Activated CD8-positive, alpha-beta T cell treated with anti-CD3 and anti-CD28 coated beads, Interleukin-2, amount 10 ng/mL, durations not matched to agents 7 days and 5 days (primary cell): ENCODE measurements at regions not wholly inside any gene's neighbourhood (a gene's known extent, or its start where the extent isn't known, plus 50 kb on each side); places are given as distances from the start of the nearest gene placed in this dataset.

Experiments
- ATAC-seq: fragments of 150-1000 bp; cut with Tn5 transposase; one replicate; pipeline ENCODE4 v1.10.0; 2021; ENCODE audit warnings: moderate library complexity
- CTCF ChIA-PET: fragments of 350-600 bp; sonication (Branson Sonifier 250); formaldehyde crosslinking; loops from one replicate; lab custom pipeline; 2021; ENCODE audit warnings: antibody characterized with exemption; lab: Charles Lee
- POLR2A ChIA-PET: fragments of 350-600 bp; sonication (Branson Sonifier 250); formaldehyde crosslinking; loops from one replicate; lab custom pipeline; 2021; ENCODE audit warnings: antibody characterized with exemption; lab: Charles Lee
- DNase-seq: peaks from one replicate; pipeline ENCODE4 v3.0.0-alpha.2; 2020
- H3K27ac Mint-ChIP-seq: one replicate; pipeline ENCODE4 v1.8.0; 2021; ENCODE audit warnings: mild to moderate bottlenecking, mixed read lengths
- H3K27me3 Mint-ChIP-seq: one replicate; pipeline ENCODE4 v1.8.0; 2021; ENCODE audit warnings: low read depth, mixed read lengths
- H3K36me3 Mint-ChIP-seq: one replicate; pipeline ENCODE4 v1.8.0; 2021; ENCODE audit warnings: low read depth, mixed read lengths
- H3K4me1 Mint-ChIP-seq: one replicate; pipeline ENCODE4 v1.8.0; 2021; ENCODE audit warnings: low read depth, mixed read lengths
- H3K4me3 Mint-ChIP-seq: one replicate; pipeline ENCODE4 v1.8.0; 2021; ENCODE audit warnings: mild to moderate bottlenecking, mixed read lengths
- H3K9me3 Mint-ChIP-seq: one replicate; pipeline ENCODE4 v1.8.0; 2022; ENCODE audit warnings: mixed read lengths; ENCODE audit not compliant: insufficient read depth

- Mint-ChIP-seq H3K36me3 (peaks cover 46% of the 10 kb centered on the region), H3K4me1 (peaks cover 61% of the 10 kb centered on the region), H3K27me3 (no peaks in the 10 kb centered on the region), H3K9me3 (no peaks in the 10 kb centered on the region), H3K27ac (peak overlapping the region; percentile 96), H3K4me3 (peak overlapping the region; percentile 81)
- DNase-seq, result peak; percentile 47
- no peak for ATAC-seq
- POLR2A ChIA-PET, result no interaction called here
- CTCF ChIA-PET, result interaction anchor here (0.7 to 5.0 kb wide), 11 partner anchors 10 to 365 kb away, joined by 3 to 31 read pairs (median 3); no protein-coding TSS in a partner anchor
These were observed 296.8 kb downstream of the UTRN start for GRCh38 chr6:144581812-144582537.

GRCh38 chr6:144582939-144583613 is 297.9 kb downstream of the UTRN start:
- no peaks in the 10 kb centered on the region for H3K27me3 Mint-ChIP-seq
- no peaks in the 10 kb centered on the region for H3K9me3 Mint-ChIP-seq
- ATAC-seq, result peak; percentile 86
- peaks cover 68% of the 10 kb centered on the region for H3K4me1 Mint-ChIP-seq
- ChIA-PET CTCF (interaction anchor here (0.7 to 5.0 kb wide), 14 partner anchors 11 to 447 kb away, joined by 3 to 31 read pairs (median 4); no protein-coding TSS in a partner anchor), POLR2A (interaction anchor here (0.6 to 1.5 kb wide), 4 partner anchors 16 to 1382 kb away, joined by 3 to 7 read pairs (median 3); no protein-coding TSS in a partner anchor)
- H3K36me3 Mint-ChIP-seq, result peaks cover 47% of the 10 kb centered on the region
- H3K27ac Mint-ChIP-seq, result peak overlapping the region; percentile 96
- peak; percentile 81 for DNase-seq
- H3K4me3 Mint-ChIP-seq, result peak overlapping the region; percentile 81

- DNase-seq (no peak), ATAC-seq (no peak)
- H3K36me3 Mint-ChIP-seq, result peaks cover 44% of the 10 kb centered on the region
- no peaks in the 10 kb centered on the region for H3K9me3 Mint-ChIP-seq
- H3K4me1 Mint-ChIP-seq, result peaks cover 67% of the 10 kb centered on the region
- ChIA-PET CTCF (interaction anchor here (0.7 to 5.0 kb wide), 12 partner anchors 11 to 447 kb away, joined by 3 to 31 read pairs (median 5); no protein-coding TSS in a partner anchor), POLR2A (interaction anchor here (0.7 to 1.5 kb wide), 3 partner anchors 16 to 1381 kb away, joined by 3 to 7 read pairs (median 3); no protein-coding TSS in a partner anchor)
- H3K27me3 Mint-ChIP-seq, result no peaks in the 10 kb centered on the region
- H3K27ac Mint-ChIP-seq, result peak overlapping the region; percentile 96
- peak overlapping the region; percentile 81 for H3K4me3 Mint-ChIP-seq
These were observed 298.4 kb downstream of the UTRN start for GRCh38 chr6:144583614-144583954.

- POLR2A ChIA-PET, result no interaction called here
- CTCF ChIA-PET, result interaction anchor here (0.7 to 3.7 kb wide), 21 partner anchors 10 to 1049 kb away, joined by 3 to 19 read pairs (median 4); no protein-coding TSS in a partner anchor
These were observed 300.2 kb downstream of the UTRN start for GRCh38 chr6:144585217-144585814.

GRCh38 chr6:144586986-144587385 is 301.9 kb downstream of the UTRN start:
- Mint-ChIP-seq H3K4me1 (peaks cover 43% of the 10 kb centered on the region), H3K27ac (no peak overlapping the region), H3K36me3 (peaks cover 38% of the 10 kb centered on the region), H3K27me3 (no peaks in the 10 kb centered on the region), H3K9me3 (no peaks in the 10 kb centered on the region), H3K4me3 (no peak overlapping the region)
- ATAC-seq (no peak), DNase-seq (no peak)
- ChIA-PET POLR2A (no interaction called here), CTCF (interaction anchor here (3.0 kb wide), 1 partner anchor 346 kb away, joined by 12 read pairs; no protein-coding TSS in a partner anchor)

More at GRCh38 chr6:144585217-144585814, 300.2 kb downstream of the UTRN start:
- H3K27ac Mint-ChIP-seq, result no peak overlapping the region
- no peaks in the 10 kb centered on the region for H3K9me3 Mint-ChIP-seq
- H3K27me3 Mint-ChIP-seq, result no peaks in the 10 kb centered on the region
- H3K4me1 Mint-ChIP-seq, result peaks cover 58% of the 10 kb centered on the region
- ATAC-seq (no peak), DNase-seq (no peak)
- peak overlapping the region; percentile 6 for H3K4me3 Mint-ChIP-seq
- peaks cover 38% of the 10 kb centered on the region for H3K36me3 Mint-ChIP-seq

GRCh38 chr6:144588697-144589325 is 303.7 kb downstream of the UTRN start:
- DNase-seq, result no peak
- peaks cover 28% of the 10 kb centered on the region for H3K4me1 Mint-ChIP-seq

GRCh38 chr6:144590532-144590931 is 305.4 kb downstream of the UTRN start:
- ATAC-seq (no peak), DNase-seq (no peak)
- Mint-ChIP-seq H3K9me3 (no peaks in the 10 kb centered on the region), H3K4me1 (peaks cover 20% of the 10 kb centered on the region), H3K36me3 (peaks cover 49% of the 10 kb centered on the region), H3K27me3 (no peaks in the 10 kb centered on the region), H3K27ac (no peak overlapping the region), H3K4me3 (no peak overlapping the region)
- ChIA-PET CTCF (no interaction called here), POLR2A (no interaction called here)

More at GRCh38 chr6:144588697-144589325, 303.7 kb downstream of the UTRN start:
- Mint-ChIP-seq H3K27ac (no peak overlapping the region), H3K9me3 (no peaks in the 10 kb centered on the region), H3K27me3 (no peaks in the 10 kb centered on the region), H3K36me3 (peaks cover 51% of the 10 kb centered on the region), H3K4me3 (no peak overlapping the region)
- no peak for ATAC-seq
- ChIA-PET POLR2A (no interaction called here), CTCF (interaction anchor here (0.7 to 1.6 kb wide), 3 partner anchors 8 to 1045 kb away, joined by 3 read pairs; no protein-coding TSS in a partner anchor)

GRCh38 chr6:144593392-144593791 is 308.3 kb downstream of the UTRN start:
- Mint-ChIP-seq H3K4me1 (peaks cover 10% of the 10 kb centered on the region), H3K36me3 (peaks cover 45% of the 10 kb centered on the region), H3K27me3 (no peaks in the 10 kb centered on the region), H3K27ac (no peak overlapping the region), H3K9me3 (no peaks in the 10 kb centered on the region), H3K4me3 (no peak overlapping the region)
- ATAC-seq (no peak), DNase-seq (no peak)
- ChIA-PET CTCF (no interaction called here), POLR2A (no interaction called here)

- POLR2A ChIA-PET, result no interaction called here
- CTCF ChIA-PET, result interaction anchor here (1.2 kb wide), 1 partner anchor 10 kb away, joined by 5 read pairs; no protein-coding TSS in a partner anchor
- Mint-ChIP-seq H3K36me3 (peaks cover 44% of the 10 kb centered on the region), H3K27me3 (no peaks in the 10 kb centered on the region), H3K9me3 (no peaks in the 10 kb centered on the region), H3K27ac (no peak overlapping the region), H3K4me1 (peaks cover 10% of the 10 kb centered on the region), H3K4me3 (no peak overlapping the region)
- no peak for DNase-seq
- no peak for ATAC-seq
These were observed 309.4 kb downstream of the UTRN start for GRCh38 chr6:144594585-144594984.

GRCh38 chr6:144595266-144595665 is 310.1 kb downstream of the UTRN start:
- Mint-ChIP-seq H3K4me1 (peaks cover 10% of the 10 kb centered on the region), H3K9me3 (no peaks in the 10 kb centered on the region)
- CTCF ChIA-PET, result interaction anchor here (1.1 to 1.2 kb wide), 2 partner anchors 10 to 11 kb away, joined by 3 to 5 read pairs; no protein-coding TSS in a partner anchor

GRCh38 chr6:144597511-144597910 is 312.4 kb downstream of the UTRN start:
- no peak overlapping the region for H3K27ac Mint-ChIP-seq
- DNase-seq (no peak), ATAC-seq (no peak)
- H3K27me3 Mint-ChIP-seq, result no peaks in the 10 kb centered on the region
- CTCF ChIA-PET, result interaction anchor here (0.9 to 3.7 kb wide), 3 partner anchors 9 to 40 kb away, joined by 3 to 19 read pairs (median 3); no protein-coding TSS in a partner anchor
- peaks cover 52% of the 10 kb centered on the region for H3K36me3 Mint-ChIP-seq
- H3K4me1 Mint-ChIP-seq, result peaks cover 22% of the 10 kb centered on the region
- H3K4me3 Mint-ChIP-seq, result no peak overlapping the region
- POLR2A ChIA-PET, result no interaction called here
- H3K9me3 Mint-ChIP-seq, result no peaks in the 10 kb centered on the region

More at GRCh38 chr6:144595266-144595665, 310.1 kb downstream of the UTRN start:
- POLR2A ChIA-PET, result no interaction called here
- Mint-ChIP-seq H3K36me3 (peaks cover 47% of the 10 kb centered on the region), H3K4me3 (no peak overlapping the region), H3K27ac (no peak overlapping the region), H3K27me3 (no peaks in the 10 kb centered on the region)
- DNase-seq (no peak), ATAC-seq (no peak)
